Activated naive CD4-positive, alpha-beta T cell treated with anti-CD3 and anti-CD28 coated beads, Interleukin-2, amount 50 U/mL, for 24 hours (primary cell): ENCODE measurements at regions not wholly inside any gene's neighbourhood (a gene's known extent, or its start where the extent isn't known, plus 50 kb on each side); places are given as distances from the start of the nearest gene placed in this dataset.
"Not testable (repeated sequence)": the region's sequence is repeated elsewhere in the genome, so short reads cannot be mapped to it uniquely, and the experiment has no call there.

ENCODE experiments used
- H3K27ac Mint-ChIP-seq: one replicate; pipeline ENCODE4 v1.8.0; 2021; ENCODE audit warnings: mild to moderate bottlenecking, mixed read lengths
- H3K27me3 Mint-ChIP-seq: one replicate; pipeline ENCODE4 v1.8.0; 2021; ENCODE audit warnings: mixed read lengths
- H3K36me3 Mint-ChIP-seq: one replicate; pipeline ENCODE4 v1.8.0; 2021; ENCODE audit warnings: mixed read lengths
- H3K4me1 Mint-ChIP-seq: one replicate; pipeline ENCODE4 v1.8.0; 2021; ENCODE audit warnings: mixed read lengths
- H3K4me3 Mint-ChIP-seq: one replicate; pipeline ENCODE4 v1.8.0; 2021; ENCODE audit warnings: mild to moderate bottlenecking, mixed read lengths
- H3K9me3 Mint-ChIP-seq: one replicate; pipeline ENCODE4 v1.8.0; 2021; ENCODE audit warnings: mixed read lengths

DNA sequence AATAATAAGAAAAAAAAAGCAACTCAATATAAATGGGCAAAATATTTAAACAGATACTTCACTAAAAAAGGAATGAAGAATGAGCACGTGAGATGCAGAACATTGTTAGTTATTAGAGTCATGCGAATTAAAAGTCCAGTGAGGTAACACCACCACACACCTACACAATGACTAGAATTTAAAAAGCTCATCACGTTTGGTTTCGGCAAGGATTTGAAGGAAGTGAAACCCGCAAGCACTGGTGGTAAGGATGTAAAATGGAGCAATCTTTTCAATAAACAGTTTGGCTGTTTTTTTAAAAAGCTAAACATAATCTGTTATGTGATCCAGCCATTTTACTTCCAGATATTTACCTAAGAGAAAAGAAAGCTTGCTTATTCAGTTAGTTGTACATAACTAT, 1181.6 kb upstream of the CELF4 start:
- Mint-ChIP-seq H3K4me3 (no peak overlapping the region), H3K27ac (no peak overlapping the region), H3K36me3 (no peaks in the 10 kb centered on the region), H3K4me1 (peaks cover 4% of the 10 kb centered on the region), H3K27me3 (no peaks in the 10 kb centered on the region), H3K9me3 (no peaks in the 10 kb centered on the region)

DNA sequence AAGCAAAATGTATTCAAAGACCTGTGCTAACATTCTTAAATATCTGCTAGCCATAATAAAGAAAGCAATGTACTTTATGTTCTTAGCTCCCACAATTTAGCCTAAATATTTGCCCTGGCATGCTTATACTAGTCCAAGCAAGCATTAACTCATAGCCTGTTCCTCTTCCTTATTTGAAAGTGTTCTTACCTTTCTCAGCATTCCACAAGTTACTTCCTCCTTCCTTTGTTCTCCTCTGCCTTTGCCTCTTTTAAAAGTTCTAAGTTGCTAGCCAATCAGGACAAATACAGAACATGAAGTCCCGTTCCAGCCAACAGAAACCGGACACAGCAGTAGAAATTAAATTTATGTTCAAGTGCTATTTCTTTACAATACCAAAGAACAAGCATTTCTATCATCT, 1154.6 kb upstream of the CELF4 start:
- H3K27ac Mint-ChIP-seq, H3K9me3 Mint-ChIP-seq, H3K4me1 Mint-ChIP-seq, H3K4me3 Mint-ChIP-seq, H3K36me3 Mint-ChIP-seq, H3K27me3 Mint-ChIP-seq: not testable (repeated sequence)

GRCh38 chr18:38718365-38718901, 1152.8 kb upstream of the CELF4 start:
- Mint-ChIP-seq H3K9me3 (peaks cover 4% of the 10 kb centered on the region), H3K27ac (no peak overlapping the region), H3K4me1 (no peaks in the 10 kb centered on the region), H3K4me3 (no peak overlapping the region), H3K27me3 (peaks cover 2% of the 10 kb centered on the region), H3K36me3 (no peaks in the 10 kb centered on the region)

- Mint-ChIP-seq H3K4me3 (no peak overlapping the region), H3K36me3 (no peaks in the 10 kb centered on the region), H3K9me3 (no peaks in the 10 kb centered on the region), H3K4me1 (no peaks in the 10 kb centered on the region), H3K27ac (no peak overlapping the region), H3K27me3 (no peaks in the 10 kb centered on the region)
Measured at GRCh38 chr18:38709122-38709521, 1143.5 kb upstream of the CELF4 start.

- H3K4me1 Mint-ChIP-seq = no peaks in the 10 kb centered on the region
- H3K4me3 Mint-ChIP-seq = no peak overlapping the region
- H3K27ac Mint-ChIP-seq = no peak overlapping the region
- no peaks in the 10 kb centered on the region for H3K9me3 Mint-ChIP-seq
- no peaks in the 10 kb centered on the region for H3K36me3 Mint-ChIP-seq
- no peaks in the 10 kb centered on the region for H3K27me3 Mint-ChIP-seq
Measured at GRCh38 chr18:38706373-38706772, 1140.8 kb upstream of the CELF4 start.

DNA sequence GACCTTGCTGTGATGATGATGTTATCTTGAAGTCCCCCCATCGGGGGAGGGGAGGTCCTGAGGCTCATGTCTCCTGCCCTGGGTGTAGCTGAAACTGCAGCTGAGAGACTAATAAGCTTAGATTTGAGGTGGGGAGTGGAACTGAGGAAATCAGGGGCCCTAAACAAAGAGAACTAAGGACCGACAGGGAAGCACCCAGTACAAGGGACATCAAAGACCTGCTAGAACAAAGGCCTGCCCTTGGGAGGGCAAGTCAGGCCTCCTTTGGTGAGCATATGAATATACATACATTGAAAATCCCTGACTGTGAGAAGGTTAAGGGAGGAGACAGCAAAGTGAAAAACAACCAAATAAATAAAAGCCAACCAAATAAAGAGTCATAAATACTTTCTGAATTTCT, 1132.5 kb upstream of the CELF4 start:
- Mint-ChIP-seq H3K9me3 (peaks cover 6% of the 10 kb centered on the region), H3K4me1 (no peaks in the 10 kb centered on the region), H3K27me3 (no peaks in the 10 kb centered on the region), H3K27ac (no peak overlapping the region), H3K36me3 (no peaks in the 10 kb centered on the region), H3K4me3 (no peak overlapping the region)

GRCh38 chr18:38695559-38696280, 1130.1 kb upstream of the CELF4 start:
- H3K27ac Mint-ChIP-seq = no peak overlapping the region

GRCh38 chr18:38693104-38693503, 1127.5 kb upstream of the CELF4 start:
- H3K27me3 Mint-ChIP-seq = no peaks in the 10 kb centered on the region
- H3K36me3 Mint-ChIP-seq = no peaks in the 10 kb centered on the region
- no peaks in the 10 kb centered on the region for H3K4me1 Mint-ChIP-seq
- no peak overlapping the region for H3K4me3 Mint-ChIP-seq
- peaks cover 6% of the 10 kb centered on the region for H3K9me3 Mint-ChIP-seq
- H3K27ac Mint-ChIP-seq = no peak overlapping the region

More at GRCh38 chr18:38695559-38696280, 1130.1 kb upstream of the CELF4 start:
- H3K9me3 Mint-ChIP-seq = peaks cover 6% of the 10 kb centered on the region
- no peaks in the 10 kb centered on the region for H3K27me3 Mint-ChIP-seq
- H3K4me3 Mint-ChIP-seq = no peak overlapping the region
- no peaks in the 10 kb centered on the region for H3K4me1 Mint-ChIP-seq
- no peaks in the 10 kb centered on the region for H3K36me3 Mint-ChIP-seq

DNA sequence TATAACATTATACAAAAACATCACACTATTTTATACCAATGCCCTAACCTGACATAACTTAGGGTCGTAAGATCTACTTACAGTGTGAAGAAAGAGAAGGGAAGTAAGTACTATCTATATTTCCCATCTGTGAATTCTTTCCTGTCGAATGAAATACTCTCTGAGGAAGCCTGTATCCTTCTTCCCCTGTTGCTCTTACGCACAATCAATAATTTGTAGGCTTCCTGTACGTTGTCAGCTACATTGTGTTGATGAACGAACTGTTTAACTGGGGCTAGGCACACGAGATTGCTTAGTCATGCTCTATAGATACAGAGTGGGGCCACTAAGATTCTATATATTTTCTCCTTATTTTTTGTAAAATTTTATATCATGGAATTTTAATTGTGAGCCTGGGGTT, 1125.0 kb upstream of the CELF4 start:
- Mint-ChIP-seq H3K27ac (no peak overlapping the region), H3K4me3 (no peak overlapping the region), H3K36me3 (no peaks in the 10 kb centered on the region), H3K9me3 (peaks cover 6% of the 10 kb centered on the region), H3K4me1 (no peaks in the 10 kb centered on the region), H3K27me3 (no peaks in the 10 kb centered on the region)

DNA sequence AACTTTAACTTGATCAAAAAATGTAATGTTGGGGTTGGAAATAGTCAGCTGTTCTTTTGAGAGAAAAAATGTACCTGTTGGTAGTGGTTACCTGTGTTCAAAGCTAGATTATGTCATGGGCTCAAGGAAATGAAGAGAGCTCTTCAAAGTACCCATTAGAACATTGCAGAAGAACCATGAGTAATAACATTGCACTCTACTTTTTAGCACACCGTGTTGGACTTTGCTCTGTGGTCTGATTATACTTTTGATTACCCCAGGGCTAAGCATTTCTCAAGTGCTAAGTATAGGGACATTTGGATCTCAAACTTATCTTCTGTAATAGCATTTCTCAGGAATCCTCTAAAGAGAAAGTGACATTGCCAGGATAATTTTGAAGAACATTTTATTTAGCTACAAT, 1122.8 kb upstream of the CELF4 start:
- Mint-ChIP-seq H3K4me1 (no peaks in the 10 kb centered on the region), H3K27ac (no peak overlapping the region), H3K4me3 (no peak overlapping the region), H3K27me3 (no peaks in the 10 kb centered on the region), H3K36me3 (no peaks in the 10 kb centered on the region), H3K9me3 (no peaks in the 10 kb centered on the region)

DNA sequence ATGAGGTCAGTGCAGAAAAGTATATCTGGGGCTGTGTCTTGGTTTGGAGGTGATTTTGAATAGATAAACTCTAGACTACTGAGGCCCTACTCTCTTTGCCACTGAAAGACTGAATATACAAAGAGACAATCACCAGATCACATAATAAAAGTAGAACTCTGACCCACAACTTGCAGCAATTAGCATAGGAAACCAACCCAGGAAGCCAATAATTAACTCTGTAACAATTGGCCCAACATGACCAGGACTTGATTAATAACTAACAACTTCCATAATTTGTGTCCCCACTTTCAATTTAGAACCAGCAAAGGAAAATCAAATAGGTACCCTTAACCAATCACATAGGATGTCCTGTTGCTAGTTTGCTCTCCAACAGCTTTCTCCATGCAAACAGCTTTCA, 1104.9 kb upstream of the CELF4 start:
- peaks cover 4% of the 10 kb centered on the region for H3K9me3 Mint-ChIP-seq
- no peaks in the 10 kb centered on the region for H3K36me3 Mint-ChIP-seq
- H3K27me3 Mint-ChIP-seq = no peaks in the 10 kb centered on the region
- no peak overlapping the region for H3K27ac Mint-ChIP-seq
- H3K4me1 Mint-ChIP-seq = no peaks in the 10 kb centered on the region
- no peak overlapping the region for H3K4me3 Mint-ChIP-seq

DNA sequence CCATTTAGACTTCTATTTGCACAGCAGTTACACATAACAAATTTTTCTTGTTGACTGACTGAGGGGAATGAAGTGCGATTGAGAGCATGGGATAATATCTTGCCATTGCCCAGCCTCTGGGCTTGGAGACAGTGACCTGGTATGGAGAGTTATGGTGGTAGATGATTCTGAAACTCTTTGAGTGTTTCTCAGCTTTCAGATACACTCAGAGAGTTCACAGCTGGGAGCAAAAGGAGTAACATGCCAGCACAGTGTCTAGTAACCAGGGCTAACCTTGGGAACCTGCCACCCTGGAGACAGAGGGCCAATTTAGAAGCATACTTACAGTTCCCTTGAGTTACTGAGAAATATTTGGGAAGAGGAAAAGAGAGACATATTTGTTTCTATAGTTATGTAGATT, 1099.3 kb upstream of the CELF4 start:
- Mint-ChIP-seq H3K27me3 (no peaks in the 10 kb centered on the region), H3K27ac (no peak overlapping the region), H3K36me3 (no peaks in the 10 kb centered on the region), H3K4me1 (no peaks in the 10 kb centered on the region), H3K4me3 (no peak overlapping the region), H3K9me3 (no peaks in the 10 kb centered on the region)

DNA sequence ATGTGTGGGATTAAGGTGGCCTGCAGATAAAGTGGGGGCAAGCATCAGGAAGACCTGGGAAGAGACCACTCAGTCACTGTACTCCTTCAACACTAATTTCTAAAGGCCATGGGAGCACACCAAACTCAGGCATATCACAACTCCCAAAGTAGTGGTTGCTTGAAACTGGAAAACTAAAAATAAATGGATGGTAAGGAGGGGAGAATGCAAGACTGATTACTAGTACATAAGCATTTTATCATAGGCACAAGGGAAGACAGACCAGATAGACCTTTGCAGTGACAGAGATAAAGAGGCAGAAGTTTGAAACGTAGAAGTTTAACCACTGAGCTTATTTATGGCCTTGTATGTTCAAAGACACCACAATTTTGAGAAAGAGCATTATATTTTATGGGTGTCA, 1098.1 kb upstream of the CELF4 start:
- Mint-ChIP-seq H3K27me3 (no peaks in the 10 kb centered on the region), H3K4me3 (no peak overlapping the region), H3K36me3 (no peaks in the 10 kb centered on the region), H3K9me3 (no peaks in the 10 kb centered on the region), H3K4me1 (no peaks in the 10 kb centered on the region), H3K27ac (no peak overlapping the region)

- Mint-ChIP-seq H3K4me1 (no peaks in the 10 kb centered on the region), H3K4me3 (no peak overlapping the region), H3K27ac (no peak overlapping the region)
Measured at GRCh38 chr18:38663270-38663669, 1097.7 kb upstream of the CELF4 start.

GRCh38 chr18:38654946-38655345, 1089.3 kb upstream of the CELF4 start:
- H3K4me1 Mint-ChIP-seq = no peaks in the 10 kb centered on the region
- H3K9me3 Mint-ChIP-seq = no peaks in the 10 kb centered on the region
- H3K4me3 Mint-ChIP-seq = no peak overlapping the region
- no peaks in the 10 kb centered on the region for H3K27me3 Mint-ChIP-seq
- H3K27ac Mint-ChIP-seq = no peak overlapping the region
- H3K36me3 Mint-ChIP-seq = no peaks in the 10 kb centered on the region

More at GRCh38 chr18:38663270-38663669, 1097.7 kb upstream of the CELF4 start:
- Mint-ChIP-seq H3K27me3 (no peaks in the 10 kb centered on the region), H3K36me3 (no peaks in the 10 kb centered on the region), H3K9me3 (no peaks in the 10 kb centered on the region)

DNA sequence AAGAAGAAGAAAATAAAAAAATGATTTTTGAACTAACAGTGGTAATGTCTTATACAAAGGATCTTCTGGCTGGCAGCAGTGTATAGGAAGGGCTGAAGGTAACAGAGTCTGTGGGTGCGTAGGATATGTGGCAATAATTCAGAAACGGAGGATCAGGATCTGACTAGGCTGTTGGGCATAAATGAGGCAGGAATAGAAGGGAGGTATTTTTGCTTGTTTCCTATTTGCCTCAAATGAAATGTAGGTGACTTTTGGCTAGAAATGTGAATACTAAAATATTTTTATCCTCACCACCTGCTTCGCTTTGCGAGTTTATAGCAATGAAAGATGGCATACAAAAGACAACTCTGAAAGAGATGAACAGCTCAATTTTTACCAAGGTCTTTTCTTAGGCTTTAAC, 1086.1 kb upstream of the CELF4 start:
- Mint-ChIP-seq H3K36me3 (no peaks in the 10 kb centered on the region), H3K4me3 (no peak overlapping the region), H3K27ac (no peak overlapping the region)

DNA sequence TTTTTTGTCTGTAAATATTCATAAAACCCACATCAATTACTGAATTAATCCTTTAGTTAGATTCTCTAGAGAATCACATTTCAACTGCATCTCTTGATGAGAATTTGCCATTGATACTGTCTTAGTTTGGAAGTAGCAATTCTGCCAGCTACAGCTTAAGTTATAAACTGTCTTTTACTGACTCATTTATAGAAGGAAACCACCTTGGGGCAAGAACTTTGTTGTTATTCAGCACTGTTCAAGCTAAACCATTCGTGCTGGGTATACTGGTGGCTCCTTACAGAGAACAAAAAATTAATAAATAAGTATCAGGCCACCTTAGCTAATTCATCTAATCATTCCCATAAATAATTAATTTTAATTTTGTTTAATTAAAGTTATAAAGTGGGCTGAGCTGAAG, 1082.6 kb upstream of the CELF4 start:
- Mint-ChIP-seq H3K27ac (no peak overlapping the region), H3K27me3 (no peaks in the 10 kb centered on the region), H3K36me3 (no peaks in the 10 kb centered on the region), H3K9me3 (no peaks in the 10 kb centered on the region), H3K4me1 (no peaks in the 10 kb centered on the region), H3K4me3 (no peak overlapping the region)

More for the DNA sequence above, 1086.1 kb upstream of the CELF4 start:
- H3K9me3 Mint-ChIP-seq = no peaks in the 10 kb centered on the region
- H3K27me3 Mint-ChIP-seq = no peaks in the 10 kb centered on the region
- no peaks in the 10 kb centered on the region for H3K4me1 Mint-ChIP-seq
